GM23248 (cell line): ENCODE measurements at regions not wholly inside any gene's neighbourhood (a gene's known extent, or its start where the extent isn't known, plus 50 kb on each side); places are given as distances from the start of the nearest gene placed in this dataset.

Experiments
- EZH2 ChIP-seq: fragments of 200-600 bp; sonication (generic); IDR thresholded peaks from 2 replicates; pipeline ENCODE4 v1.6.1; 2018; ENCODE audit warnings: antibody characterized with exemption, mild to moderate bottlenecking; ENCODE audit not compliant: insufficient read depth, poor library complexity, severe bottlenecking
- EZH2phosphoT487 ChIP-seq: fragments of 200-600 bp; sonication (generic); IDR thresholded peaks from 2 replicates; pipeline ENCODE4 v1.6.1; 2018; ENCODE audit warnings: antibody characterized with exemption, moderate library complexity, mild to moderate bottlenecking, low read depth; ENCODE audit not compliant: insufficient read depth

GRCh38 chrX:10990418-10990817, 120.7 kb upstream of the HCCS start:
- TF ChIP-seq EZH2phosphoT487, result no peak
- TF ChIP-seq EZH2, result no peak
